B cell (primary cell): ENCODE measurements at regions not wholly inside any gene's neighbourhood (a gene's known extent, or its start where the extent isn't known, plus 50 kb on each side); places are given as distances from the start of the nearest gene placed in this dataset.

Source experiments
- ATAC-seq: fragments of 200-7000 bp; cut with Tn5 transposase; one replicate; pipeline ENCODE4 v1.10.0; 2021; ENCODE audit warnings: low read depth, mild to moderate bottlenecking, moderate number of reproducible peaks, moderate library complexity
- CTCF ChIA-PET: fragments of 350-600 bp; sonication (Branson Sonifier 250); formaldehyde crosslinking; loops from one replicate; lab custom pipeline; 2021; ENCODE audit warnings: antibody characterized with exemption, inconsistent platforms; lab: Charles Lee
- POLR2A ChIA-PET: fragments of 350-600 bp; sonication (Branson Sonifier 250); formaldehyde crosslinking; loops from one replicate; lab custom pipeline; 2021; ENCODE audit warnings: antibody characterized with exemption; lab: Charles Lee
- DNase-seq: peaks from one replicate; pipeline ENCODE4 v3.0.0; 2013
- H2AFZ ChIP-seq: 2 replicates; pipeline ENCODE4 v1.6.1; 2012; ENCODE audit warnings: mild to moderate bottlenecking, low read depth, low read length; ENCODE audit not compliant: insufficient read depth, poor library complexity, severe bottlenecking
- H3K27ac ChIP-seq, 2 donors: 1 replicate in 1 of 2; 2 replicates in 1 of 2; pipeline ENCODE4 v1.5.1; 2012 to 2013; ENCODE audit warnings: low read length in 2 of 2, mild to moderate bottlenecking in 2 of 2, moderate library complexity in 1 of 2
- H3K27me3 ChIP-seq, 4 experiments: fragments of 200-600 bp in 1 of 4; sonication (generic) in 1 of 4; replicated peaks in 1 of 4; 1 replicate in 2 of 4; 2 replicates in 2 of 4; pipeline versions ENCODE4 v1.6.1 to v1.7.0; 2013 to 2016; ENCODE audit warnings: low read length in 3 of 4, mild to moderate bottlenecking in 2 of 4, mixed read lengths in 1 of 4, moderate library complexity in 1 of 4; ENCODE audit not compliant: insufficient read depth in 4 of 4, control insufficient read depth in 3 of 4; ENCODE audit errors: control extremely low read depth in 1 of 4
- H3K36me3 ChIP-seq, 2 experiments: replicated peaks in 1 of 2; 1 replicate in 1 of 2; 2 replicates in 1 of 2; pipeline versions ENCODE4 v1.6.1 to v1.7.1; 2013; ENCODE audit warnings: low read length in 1 of 2; ENCODE audit not compliant: insufficient read depth in 2 of 2, control insufficient read depth in 1 of 2; ENCODE audit errors: control extremely low read depth in 1 of 2, extremely low read depth in 1 of 2
- H3K4me1 ChIP-seq, 2 donors: fragments of 200-600 bp in 1 of 2; sonication (generic) in 1 of 2; 1 replicate in 1 of 2; 2 replicates in 1 of 2; pipeline versions ENCODE4 v1.5.1 to v1.6.1; 2013 to 2017; ENCODE audit warnings: low read length in 2 of 2; ENCODE audit not compliant: control insufficient read depth in 2 of 2, insufficient read depth in 2 of 2
- H3K4me2 ChIP-seq: replicated peaks from 2 replicates; pipeline ENCODE3; 2012; ENCODE audit warnings: mild to moderate bottlenecking, low read depth, low read length; ENCODE audit not compliant: poor library complexity, severe bottlenecking
- H3K4me3 ChIP-seq, 5 experiments: fragments of 200-600 bp in 1 of 5; sonication (generic) in 1 of 5; 1 replicate in 3 of 5; 2 replicates in 2 of 5; pipeline versions ENCODE4 v1.5.1 to v1.7.0; 2011 to 2016; ENCODE audit warnings: low read length in 4 of 5, mild to moderate bottlenecking in 4 of 5, low read depth in 2 of 5, control low read depth in 1 of 5, moderate library complexity in 1 of 5; ENCODE audit not compliant: insufficient read depth in 1 of 5; ENCODE audit errors: control extremely low read depth in 1 of 5, extremely low read depth in 1 of 5
- H3K79me2 ChIP-seq: fragments of 200-600 bp; sonication (generic); one replicate; pipeline ENCODE4 v1.6.0; 2016; ENCODE audit warnings: low read length; ENCODE audit not compliant: control insufficient read depth, insufficient read depth
- H3K9ac ChIP-seq: fragments of 200-600 bp; sonication (generic); 2 replicates; pipeline ENCODE4 v1.6.1; 2017; ENCODE audit warnings: mild to moderate bottlenecking, low read length, moderate library complexity
- H3K9me3 ChIP-seq, 3 donors: one replicate each; pipeline versions ENCODE4 v1.6.1 to v1.7.1; 2013; ENCODE audit warnings: low read length in 2 of 3; ENCODE audit not compliant: control insufficient read depth in 2 of 3, insufficient read depth in 1 of 3; ENCODE audit errors: control extremely low read depth in 1 of 3
- H4K20me1 ChIP-seq: 2 replicates; pipeline ENCODE4 v1.6.0; 2012; ENCODE audit warnings: mild to moderate bottlenecking, low read length; ENCODE audit not compliant: insufficient read depth, control insufficient read depth, poor library complexity, severe bottlenecking
- H3K27ac Mint-ChIP-seq: one replicate; pipeline ENCODE4 v1.8.0; 2021; ENCODE audit warnings: mixed read lengths
- H3K27me3 Mint-ChIP-seq: one replicate; pipeline ENCODE4 v1.8.0; 2021; ENCODE audit warnings: mixed read lengths
- H3K4me1 Mint-ChIP-seq: one replicate; pipeline ENCODE4 v1.8.0; 2021; ENCODE audit warnings: mixed read lengths
- H3K4me3 Mint-ChIP-seq: one replicate; pipeline ENCODE4 v1.8.0; 2021; ENCODE audit warnings: mixed read lengths
- H3K9me3 Mint-ChIP-seq: one replicate; pipeline ENCODE4 v1.8.0; 2022; ENCODE audit warnings: mixed read lengths; ENCODE audit not compliant: insufficient read depth
- EZH2 ChIP-seq: IDR thresholded peaks from 2 replicates; pipeline ENCODE4 v1.6.1; 2012; ENCODE audit warnings: borderline replicate concordance, low read depth, mild to moderate bottlenecking, moderate library complexity, low read length; ENCODE audit not compliant: insufficient read depth, poor library complexity, severe bottlenecking
- WGBS: methylation state at CpG from one replicate; pipeline ENCODE4 v1.1.5; 2013; ENCODE audit warnings: missing lambda C conversion rate; ENCODE audit not compliant: insufficient coverage; 5-methylcytosine and 5-hydroxymethylcytosine counted together
- intact Hi-C: fragments of 100-400 bp; cut with micrococcal nuclease; formaldehyde crosslinking; loops from one replicate; pipeline ENCODE4 v1.10.0; 2022
- TF ChIP-seq, protein P1 (sequence below): fragments of 200-600 bp; IDR thresholded peaks from one replicate; pipeline ENCODE4 v1.8.0; 2022; ENCODE audit warnings: antibody characterized with exemption, mild to moderate bottlenecking

DNA sequence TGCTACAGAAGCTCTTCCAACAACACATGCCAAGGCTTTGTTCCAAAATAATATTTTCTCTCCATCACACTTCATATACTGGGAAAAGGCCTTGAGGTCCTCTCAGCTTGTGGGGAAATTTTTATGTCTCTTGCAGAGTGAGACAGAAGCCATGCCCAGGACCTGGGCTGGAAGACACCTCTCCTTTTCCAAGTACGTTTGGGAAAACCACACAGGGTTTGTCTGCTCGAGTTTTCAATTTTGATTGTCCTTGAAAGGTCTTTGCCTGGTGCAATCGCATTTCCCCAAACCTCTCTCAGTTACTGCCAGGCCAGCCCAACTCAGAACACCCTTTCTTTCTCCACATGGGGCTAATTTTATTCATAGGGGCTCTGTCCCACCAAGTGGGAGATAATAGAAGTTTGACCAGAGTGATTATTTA, 272.2 kb downstream of the OSR1 start:
- H2AFZ ChIP-seq = no peak overlapping the region
- Mint-ChIP-seq H3K4me3 (no peak overlapping the region), H3K4me1 (no peaks in the 10 kb centered on the region), H3K27me3 (no peaks in the 10 kb centered on the region), H3K27ac (no peak overlapping the region), H3K9me3 (no peaks in the 10 kb centered on the region)
- CTCF ChIA-PET = no interaction called here
- no peaks in the 10 kb centered on the region for H3K36me3 ChIP-seq
- H3K9me3 ChIP-seq = peaks cover 0 to 3% (median 0%) of the 10 kb centered on the region in 3 donors
- no peak for ATAC-seq
- 100% methylated on average over 1 of the region's 3 CpGs for WGBS
- DNase-seq = no peak
- no peaks in the 10 kb centered on the region for H3K27me3 ChIP-seq
- no peak overlapping the region for H3K4me2 ChIP-seq
- POLR2A ChIA-PET = no interaction called here
- no peak overlapping the region for H3K9ac ChIP-seq
- no peak for TF ChIP-seq EZH2
- TF ChIP-seq, protein P1, sequence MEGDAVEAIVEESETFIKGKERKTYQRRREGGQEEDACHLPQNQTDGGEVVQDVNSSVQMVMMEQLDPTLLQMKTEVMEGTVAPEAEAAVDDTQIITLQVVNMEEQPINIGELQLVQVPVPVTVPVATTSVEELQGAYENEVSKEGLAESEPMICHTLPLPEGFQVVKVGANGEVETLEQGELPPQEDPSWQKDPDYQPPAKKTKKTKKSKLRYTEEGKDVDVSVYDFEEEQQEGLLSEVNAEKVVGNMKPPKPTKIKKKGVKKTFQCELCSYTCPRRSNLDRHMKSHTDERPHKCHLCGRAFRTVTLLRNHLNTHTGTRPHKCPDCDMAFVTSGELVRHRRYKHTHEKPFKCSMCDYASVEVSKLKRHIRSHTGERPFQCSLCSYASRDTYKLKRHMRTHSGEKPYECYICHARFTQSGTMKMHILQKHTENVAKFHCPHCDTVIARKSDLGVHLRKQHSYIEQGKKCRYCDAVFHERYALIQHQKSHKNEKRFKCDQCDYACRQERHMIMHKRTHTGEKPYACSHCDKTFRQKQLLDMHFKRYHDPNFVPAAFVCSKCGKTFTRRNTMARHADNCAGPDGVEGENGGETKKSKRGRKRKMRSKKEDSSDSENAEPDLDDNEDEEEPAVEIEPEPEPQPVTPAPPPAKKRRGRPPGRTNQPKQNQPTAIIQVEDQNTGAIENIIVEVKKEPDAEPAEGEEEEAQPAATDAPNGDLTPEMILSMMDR = no peak
- intact Hi-C loops = no loop called here
- no peaks in the 10 kb centered on the region for H3K4me1 ChIP-seq
- H4K20me1 ChIP-seq = no peaks in the 10 kb centered on the region
- no peak overlapping the region for H3K4me3 ChIP-seq
- no peak overlapping the region for H3K27ac ChIP-seq
- no peaks in the 10 kb centered on the region for H3K79me2 ChIP-seq

DNA sequence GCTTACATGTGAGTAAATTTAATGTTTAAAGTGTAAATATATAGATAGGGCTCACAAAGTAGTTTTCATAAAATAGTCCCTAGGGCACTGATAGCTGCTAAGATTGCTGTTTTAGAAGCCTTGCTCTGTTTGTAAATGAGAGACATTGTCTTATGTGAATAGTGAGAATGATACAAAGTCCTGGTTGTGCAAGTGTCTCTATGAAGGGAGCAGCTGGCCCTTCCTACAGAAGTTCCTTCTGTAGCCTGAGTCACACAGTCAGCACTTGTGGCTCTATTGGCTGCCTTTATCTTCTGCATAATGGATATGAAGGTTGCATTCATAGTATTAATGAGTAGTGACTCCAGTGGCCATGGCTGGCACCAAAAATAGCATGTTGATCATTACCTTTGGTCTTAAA, 279.7 kb downstream of the OSR1 start:
- H3K27ac ChIP-seq = no peak overlapping the region
- POLR2A ChIA-PET = no interaction called here
- no peak overlapping the region for H3K27ac Mint-ChIP-seq
- H3K36me3 ChIP-seq = no peaks in the 10 kb centered on the region
- no peaks in the 10 kb centered on the region for H3K4me1 ChIP-seq
- no peaks in the 10 kb centered on the region for H3K27me3 ChIP-seq
- H4K20me1 ChIP-seq = no peaks in the 10 kb centered on the region
- H3K9me3 Mint-ChIP-seq = no peaks in the 10 kb centered on the region
- H3K9me3 ChIP-seq = peaks cover 0 to under 1% (median 0%) of the 10 kb centered on the region in 3 donors
- no peaks in the 10 kb centered on the region for H3K79me2 ChIP-seq
- H2AFZ ChIP-seq = no peak overlapping the region
- H3K4me3 Mint-ChIP-seq = no peak overlapping the region
- ATAC-seq = no peak
- no peak for DNase-seq
- intact Hi-C loops = no loop called here
- no peaks in the 10 kb centered on the region for H3K4me1 Mint-ChIP-seq
- no peak overlapping the region for H3K9ac ChIP-seq
- no peak overlapping the region for H3K4me2 ChIP-seq
- CTCF ChIA-PET = no interaction called here
- TF ChIP-seq, protein P1 = no peak
- no peak for TF ChIP-seq EZH2
- H3K27me3 Mint-ChIP-seq = no peaks in the 10 kb centered on the region
- H3K4me3 ChIP-seq = no peak overlapping the region
